HG03457 (cell line): ENCODE measurements at regions not wholly inside any gene's neighbourhood (a gene's known extent, or its start where the extent isn't known, plus 50 kb on each side); places are given as distances from the start of the nearest gene placed in this dataset.

Source experiments
- ATAC-seq: cut with Tn5 transposase; IDR thresholded peaks from one replicate; pipeline ENCODE4 v1.9.1; 2021; ENCODE audit warnings: moderate number of reproducible peaks; ENCODE audit not compliant: unreplicated experiment

- ATAC-seq = peak; percentile 61
Measured at GRCh38 chr6:84422380-84422968, 195.0 kb upstream of the CEP162 start.

GRCh38 chr6:84421031-84421430 is 193.6 kb upstream of the CEP162 start:
- no peak for ATAC-seq

- ATAC-seq = no peak
Measured at GRCh38 chr6:84417260-84417659, 189.8 kb upstream of the CEP162 start.

GRCh38 chr6:84416043-84416657 is 188.7 kb upstream of the CEP162 start:
- ATAC-seq = no peak

GRCh38 chr6:84415517-84415916 is 188.1 kb upstream of the CEP162 start:
- ATAC-seq = no peak

GRCh38 chr6:84415068-84415467 is 187.6 kb upstream of the CEP162 start:
- no peak for ATAC-seq

GRCh38 chr6:84414531-84414930 is 187.1 kb upstream of the CEP162 start:
- ATAC-seq = no peak

- no peak for ATAC-seq
Measured at GRCh38 chr6:84411060-84411629, 183.7 kb upstream of the CEP162 start.

GRCh38 chr6:84409911-84410310 is 182.5 kb upstream of the CEP162 start:
- no peak for ATAC-seq

GRCh38 chr6:84408028-84408427 is 180.6 kb upstream of the CEP162 start:
- no peak for ATAC-seq

GRCh38 chr6:84403545-84403944 is 176.1 kb upstream of the CEP162 start:
- no peak for ATAC-seq

- no peak for ATAC-seq
Measured at GRCh38 chr6:84399003-84399402, 171.6 kb upstream of the CEP162 start.

GRCh38 chr6:84392261-84392660 is 164.8 kb upstream of the CEP162 start:
- ATAC-seq = no peak

- no peak for ATAC-seq
Measured at GRCh38 chr6:84390851-84391250, 163.4 kb upstream of the CEP162 start.

- no peak for ATAC-seq
Measured at GRCh38 chr6:84390334-84390733, 162.9 kb upstream of the CEP162 start.

GRCh38 chr6:84379142-84379541 is 151.7 kb upstream of the CEP162 start:
- no peak for ATAC-seq

- no peak for ATAC-seq
Measured at GRCh38 chr6:84372290-84372689, 144.8 kb upstream of the CEP162 start.

- no peak for ATAC-seq
Measured at GRCh38 chr6:84371681-84372080, 144.2 kb upstream of the CEP162 start.

GRCh38 chr6:84362193-84362821 is 134.9 kb upstream of the CEP162 start:
- ATAC-seq = no peak

GRCh38 chr6:84361372-84362192 is 134.1 kb upstream of the CEP162 start:
- no peak for ATAC-seq

- no peak for ATAC-seq
Measured at GRCh38 chr6:84360039-84360438, 132.6 kb upstream of the CEP162 start.
